H1 (cell line): ENCODE measurements at regions not wholly inside any gene's neighbourhood (a gene's known extent, or its start where the extent isn't known, plus 50 kb on each side); places are given as distances from the start of the nearest gene placed in this dataset.

Source experiments
- CTCF ChIA-PET: fragments of 300-600 bp; sonication (Branson Sonifier 250); formaldehyde crosslinking; loops from one replicate; lab custom pipeline; 2021; ENCODE audit not compliant: partially characterized antibody; lab: Charles Lee
- POLR2A ChIA-PET: fragments of 300-600 bp; sonication (Branson Sonifier 250); formaldehyde crosslinking; loops from one replicate; lab custom pipeline; 2021; ENCODE audit warnings: inconsistent platforms; ENCODE audit not compliant: partially characterized antibody; lab: Charles Lee
- DNase-seq, 2 experiments: peaks; one replicate each; pipeline versions ENCODE4 v3.0.0 to v3.0.0-alpha.2; 2010 to 2022; ENCODE audit warnings: low spot score in 2 of 2, low read depth in 1 of 2, mixed read lengths in 1 of 2
- FAIRE-seq: peaks from 2 replicates; lab custom pipeline; 2011; peaks lifted over from hg19 to GRCh38; lab: Jason Lieb, UNC
- H2AFZ ChIP-seq: 2 replicates; pipeline ENCODE4 v1.8.1; 2012; ENCODE audit warnings: low read length, inconsistent platforms
- H2AK5ac ChIP-seq: 2 replicates; pipeline ENCODE4 v1.6.1; 2013; ENCODE audit warnings: low read depth, low read length
- H2BK120ac ChIP-seq: replicated peaks from 2 replicates; pipeline ENCODE3; 2013; ENCODE audit warnings: low read depth, low read length, inconsistent platforms
- H2BK12ac ChIP-seq: 2 replicates; pipeline ENCODE4 v1.6.1; 2013; ENCODE audit warnings: low read depth, low read length
- H2BK15ac ChIP-seq: 2 replicates; pipeline ENCODE4 v1.6.1; 2013; ENCODE audit warnings: low read length
- H2BK20ac ChIP-seq: 2 replicates; pipeline ENCODE4 v1.6.1; 2013; ENCODE audit warnings: low read length
- H2BK5ac ChIP-seq: 2 replicates; pipeline ENCODE4 v1.6.1; 2013; ENCODE audit warnings: low read depth, low read length
- H3K14ac ChIP-seq: 2 replicates; pipeline ENCODE4 v1.6.1; 2013; ENCODE audit warnings: inconsistent platforms; ENCODE audit not compliant: insufficient read length
- H3K18ac ChIP-seq: 2 replicates; pipeline ENCODE4 v1.6.1; 2013; ENCODE audit warnings: low read length; ENCODE audit errors: extremely low read depth
- H3K23ac ChIP-seq: 2 replicates; pipeline ENCODE4 v1.6.1; 2013; ENCODE audit warnings: inconsistent platforms; ENCODE audit not compliant: insufficient read length
- H3K23me2 ChIP-seq: 2 replicates; pipeline ENCODE4 v1.6.1; 2013; ENCODE audit warnings: low read depth, low read length
- H3K27ac ChIP-seq: 2 replicates; pipeline ENCODE4 v1.6.1; 2011; ENCODE audit warnings: low read depth, low read length, inconsistent platforms
- H3K27me3 ChIP-seq, 4 experiments: replicated peaks in 1 of 4; 1 replicate in 1 of 4; 2 replicates in 3 of 4; pipeline versions ENCODE4 v1.6.1 to v1.8.1; 2011 to 2013; ENCODE audit warnings: low read length in 3 of 4, mild to moderate bottlenecking in 3 of 4, inconsistent platforms in 2 of 4, mixed read lengths in 2 of 4, moderate library complexity in 1 of 4; ENCODE audit not compliant: control insufficient read depth in 3 of 4, insufficient read depth in 3 of 4; ENCODE audit errors: extremely low read depth in 1 of 4
- H3K36me3 ChIP-seq, 4 experiments: 2 replicates each; pipeline versions ENCODE4 v1.6.1 to v1.8.1; 2011 to 2013; ENCODE audit warnings: mild to moderate bottlenecking in 4 of 4, low read length in 3 of 4, moderate library complexity in 2 of 4, control low read depth in 1 of 4, inconsistent platforms in 1 of 4; ENCODE audit not compliant: insufficient read depth in 4 of 4, control insufficient read depth in 2 of 4
- H3K4ac ChIP-seq: replicated peaks from 2 replicates; pipeline ENCODE3; 2013; ENCODE audit warnings: low read length, low read depth, mixed read lengths, inconsistent platforms; ENCODE audit not compliant: insufficient read length
- H3K4me1 ChIP-seq, 4 experiments: replicated peaks in 1 of 4; 1 replicate in 1 of 4; 2 replicates in 3 of 4; pipeline versions ENCODE4 v1.6.1 to v1.8.1; 2011 to 2013; ENCODE audit warnings: low read length in 3 of 4, inconsistent platforms in 2 of 4, mixed read lengths in 1 of 4; ENCODE audit not compliant: insufficient read depth in 4 of 4, control insufficient read depth in 3 of 4
- H3K4me2 ChIP-seq, 2 experiments: 2 replicates each; pipeline versions ENCODE4 v1.6.1 to v1.8.1; 2011 to 2013; ENCODE audit warnings: low read depth in 2 of 2, low read length in 2 of 2, control low read depth in 1 of 2, inconsistent platforms in 1 of 2, mild to moderate bottlenecking in 1 of 2; ENCODE audit not compliant: insufficient read depth in 1 of 2
- H3K4me3 ChIP-seq, 4 experiments: fragments of 200-600, 300-600 bp in 1 of 4; sonication (generic), shearing (Covaris generic), sonication (Bioruptor Twin) in 1 of 4; 2 replicates each; pipeline versions ENCODE4 v1.5.1 to v1.8.1; 2011 to 2016; ENCODE audit warnings: low read length in 4 of 4, low read depth in 3 of 4, control low read depth in 2 of 4, inconsistent platforms in 2 of 4, mild to moderate bottlenecking in 2 of 4, mixed read lengths in 1 of 4, moderate library complexity in 1 of 4; ENCODE audit not compliant: insufficient read depth in 2 of 4; ENCODE audit errors: extremely low read depth in 1 of 4
- H3K56ac ChIP-seq: replicated peaks from 2 replicates; pipeline ENCODE3; 2013; ENCODE audit warnings: low read depth, mild to moderate bottlenecking, mixed read lengths, low read length, inconsistent platforms; ENCODE audit not compliant: insufficient read length
- H3K79me1 ChIP-seq: 2 replicates; pipeline ENCODE4 v1.6.1; 2013; ENCODE audit warnings: low read depth, low read length, control low read depth
- H3K79me2 ChIP-seq, 2 experiments: 2 replicates each; pipeline versions ENCODE4 v1.6.1 to v1.8.1; 2012 to 2013; ENCODE audit warnings: low read length in 2 of 2, mild to moderate bottlenecking in 2 of 2, inconsistent platforms in 1 of 2; ENCODE audit not compliant: insufficient read depth in 2 of 2, control insufficient read depth in 1 of 2
- H3K9ac ChIP-seq, 4 experiments: replicated peaks in 1 of 4; 1 replicate in 1 of 4; 2 replicates in 3 of 4; pipeline versions ENCODE4 v1.6.1 to v1.8.1; 2011 to 2013; ENCODE audit warnings: low read depth in 3 of 4, low read length in 3 of 4, control low read depth in 2 of 4, mild to moderate bottlenecking in 2 of 4, moderate library complexity in 2 of 4, inconsistent platforms in 1 of 4; ENCODE audit errors: extremely low read depth in 1 of 4
- H3K9me3 ChIP-seq, 2 experiments: 2 replicates each; pipeline versions ENCODE4 v1.6.1 to v1.8.1; 2012 to 2013; ENCODE audit warnings: mild to moderate bottlenecking in 2 of 2, moderate library complexity in 2 of 2, control low read depth in 1 of 2, inconsistent platforms in 1 of 2, low read depth in 1 of 2, low read length in 1 of 2, mixed read lengths in 1 of 2; ENCODE audit not compliant: insufficient read depth in 2 of 2
- H4K20me1 ChIP-seq, 2 experiments: replicated peaks in 1 of 2; 2 replicates each; pipeline versions ENCODE3 to v1.8.1; 2011 to 2013; ENCODE audit warnings: inconsistent platforms in 2 of 2, low read length in 2 of 2, mild to moderate bottlenecking in 1 of 2; ENCODE audit not compliant: insufficient read depth in 2 of 2, control insufficient read depth in 1 of 2
- H4K5ac ChIP-seq: 2 replicates; pipeline ENCODE4 v1.6.1; 2013; ENCODE audit warnings: low read length, low read depth, mixed read lengths, inconsistent platforms; ENCODE audit not compliant: insufficient read length
- H4K8ac ChIP-seq: 2 replicates; pipeline ENCODE4 v1.8.0; 2013; ENCODE audit warnings: mild to moderate bottlenecking, moderate library complexity, low read length, inconsistent platforms; ENCODE audit not compliant: insufficient read depth; ENCODE audit errors: extremely low read depth
- H4K91ac ChIP-seq: replicated peaks from 2 replicates; pipeline ENCODE3; 2013; ENCODE audit warnings: low read length, mixed read lengths, inconsistent platforms; ENCODE audit not compliant: insufficient read length
- CBX5 ChIP-seq: fragments of 300-800, 300-1000 bp; sonication (generic); IDR thresholded peaks from 2 replicates; pipeline ENCODE4 v1.7.1; 2016; ENCODE audit warnings: antibody characterized with exemption, low read length, low read depth
- CHD2 ChIP-seq: IDR thresholded peaks from 2 replicates; pipeline ENCODE4 v1.6.1; 2012; ENCODE audit warnings: low read length, improper control_type of control experiment
- CTBP2 ChIP-seq: IDR thresholded peaks from 2 replicates; pipeline ENCODE4 v1.7.0; 2011; ENCODE audit warnings: borderline replicate concordance, mild to moderate bottlenecking, moderate library complexity, mixed read lengths, low read length; ENCODE audit not compliant: insufficient read depth, insufficient read length
- EP300 ChIP-seq, 2 experiments: IDR thresholded peaks; 1 replicate in 1 of 2; 2 replicates in 1 of 2; pipeline ENCODE4 v1.6.1; 2011 to 2012; ENCODE audit warnings: low read depth in 2 of 2, low read length in 2 of 2, mild to moderate bottlenecking in 2 of 2, borderline replicate concordance in 1 of 2, inconsistent platforms in 1 of 2, moderate library complexity in 1 of 2
- HDAC6 ChIP-seq: IDR thresholded peaks from one replicate; pipeline ENCODE4 v1.7.1; 2012; ENCODE audit warnings: low read depth, mild to moderate bottlenecking, inconsistent platforms, low read length, moderate library complexity
- PHF8 ChIP-seq: fragments of 200-600 bp; sonication (generic); conservative IDR thresholded peaks from 2 replicates; pipeline ENCODE4 v1.7.1; 2012; ENCODE audit warnings: low read depth, mild to moderate bottlenecking, inconsistent platforms, low read length, moderate library complexity
- RBBP5 ChIP-seq: IDR thresholded peaks from 2 replicates; pipeline ENCODE4 v1.7.1; 2012; ENCODE audit warnings: low read depth, mild to moderate bottlenecking, inconsistent platforms, low read length, moderate library complexity, borderline replicate concordance
- SP1 ChIP-seq: IDR thresholded peaks from 2 replicates; pipeline ENCODE4 v1.6.1; 2011; ENCODE audit warnings: low read depth, low read length
- SP2 ChIP-seq: IDR thresholded peaks from 2 replicates; pipeline ENCODE4 v1.6.1; 2012; ENCODE audit warnings: mild to moderate bottlenecking, low read length, inconsistent platforms
- SRF ChIP-seq: IDR thresholded peaks from 2 replicates; pipeline ENCODE4 v1.6.1; 2011; ENCODE audit warnings: mild to moderate bottlenecking, low read depth, low read length, moderate library complexity
- YY1 ChIP-seq: IDR thresholded peaks from 2 replicates; pipeline ENCODE4 v1.6.1; 2011; ENCODE audit warnings: low read depth, mild to moderate bottlenecking, low read length
- WGBS, 2 experiments: shearing (Covaris generic) in 1 of 2; methylation state at CpG; one replicate each; pipeline versions ENCODE4 v1.1.6 to v1.1.7; 2013 to 2015; ENCODE audit warnings: low lambda C conversion rate in 2 of 2, mixed read lengths in 2 of 2, inconsistent platforms in 1 of 2, low coverage in 1 of 2, missing lambda C conversion rate in 1 of 2; ENCODE audit not compliant: insufficient replicate concordance in 2 of 2, insufficient coverage in 1 of 2, insufficient read length in 1 of 2; ENCODE audit errors: extremely low coverage in 1 of 2, missing lambda C conversion rate in 1 of 2; 5-methylcytosine and 5-hydroxymethylcytosine counted together
- TF ChIP-seq, protein P1 (sequence below), 3 experiments: IDR thresholded peaks; 1 replicate in 2 of 3; 2 replicates in 1 of 3; pipeline versions ENCODE4 v1.5.1 to v1.6.1; 2011; ENCODE audit warnings: low read length in 3 of 3, mild to moderate bottlenecking in 3 of 3, inconsistent platforms in 2 of 3, low read depth in 1 of 3, moderate library complexity in 1 of 3; ENCODE audit not compliant: insufficient read depth in 1 of 3; ENCODE audit errors: control extremely low read depth in 1 of 3

DNA sequence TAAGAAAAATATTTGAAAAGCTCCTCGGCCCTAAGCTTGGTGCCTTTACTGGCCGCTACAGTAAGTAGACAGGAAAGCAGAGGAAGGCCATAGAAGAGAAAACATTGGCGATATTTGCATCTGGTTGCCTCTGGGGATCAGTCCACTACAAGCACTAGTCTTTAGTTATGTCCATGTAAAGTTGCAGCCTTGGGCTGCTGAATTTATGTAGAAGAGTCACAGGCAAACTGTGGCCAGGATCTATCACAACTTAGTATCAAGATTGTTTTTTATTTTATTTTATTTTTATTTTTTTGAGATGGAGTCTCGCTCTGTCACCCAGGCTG, 228.7 kb upstream of the CAMK1G start:
- Histone ChIP-seq H2BK20ac (no peak overlapping the region), H2AFZ (0 out of 2 replicates have a peak overlapping the region, but pooled peaks have one; percentile 63), H3K27ac (no peak overlapping the region), H2BK15ac (no peak overlapping the region), H3K9me3 (no peaks in the 10 kb centered on the region), H4K20me1 (no peaks in the 10 kb centered on the region), H3K4ac (no peak overlapping the region), H2AK5ac (no peak overlapping the region), H3K4me2 (0 out of 4 replicates have a peak overlapping the region, but pooled peaks of 1 of the 2 experiments have one; percentile 24), H3K23ac (no peak overlapping the region), H3K79me2 (no peaks in the 10 kb centered on the region), H4K91ac (no peak overlapping the region), H2BK12ac (no peak overlapping the region), H3K27me3 (no peaks in the 10 kb centered on the region), H4K5ac (no peak overlapping the region), H3K4me3 (no peak overlapping the region), H3K79me1 (no peaks in the 10 kb centered on the region), H3K14ac (no peak overlapping the region), H4K8ac (no peak overlapping the region), H3K4me1 (peaks cover 0 to 10% (median 1%) of the 10 kb centered on the region in 4 experiments; a peak in 4 of 7 replicates), H3K9ac (no peak overlapping the region), H2BK5ac (no peak overlapping the region), H2BK120ac (no peak overlapping the region), H3K36me3 (no peaks in the 10 kb centered on the region), H3K23me2 (no peaks in the 10 kb centered on the region), H3K18ac (no peak overlapping the region), H3K56ac (no peak overlapping the region)
- no peak for TF ChIP-seq YY1
- TF ChIP-seq RBBP5 = no peak
- TF ChIP-seq SP1 = no peak
- TF ChIP-seq CBX5 = no peak
- no peak for TF ChIP-seq HDAC6
- TF ChIP-seq, protein P1, sequence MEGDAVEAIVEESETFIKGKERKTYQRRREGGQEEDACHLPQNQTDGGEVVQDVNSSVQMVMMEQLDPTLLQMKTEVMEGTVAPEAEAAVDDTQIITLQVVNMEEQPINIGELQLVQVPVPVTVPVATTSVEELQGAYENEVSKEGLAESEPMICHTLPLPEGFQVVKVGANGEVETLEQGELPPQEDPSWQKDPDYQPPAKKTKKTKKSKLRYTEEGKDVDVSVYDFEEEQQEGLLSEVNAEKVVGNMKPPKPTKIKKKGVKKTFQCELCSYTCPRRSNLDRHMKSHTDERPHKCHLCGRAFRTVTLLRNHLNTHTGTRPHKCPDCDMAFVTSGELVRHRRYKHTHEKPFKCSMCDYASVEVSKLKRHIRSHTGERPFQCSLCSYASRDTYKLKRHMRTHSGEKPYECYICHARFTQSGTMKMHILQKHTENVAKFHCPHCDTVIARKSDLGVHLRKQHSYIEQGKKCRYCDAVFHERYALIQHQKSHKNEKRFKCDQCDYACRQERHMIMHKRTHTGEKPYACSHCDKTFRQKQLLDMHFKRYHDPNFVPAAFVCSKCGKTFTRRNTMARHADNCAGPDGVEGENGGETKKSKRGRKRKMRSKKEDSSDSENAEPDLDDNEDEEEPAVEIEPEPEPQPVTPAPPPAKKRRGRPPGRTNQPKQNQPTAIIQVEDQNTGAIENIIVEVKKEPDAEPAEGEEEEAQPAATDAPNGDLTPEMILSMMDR (IDR thresholded peaks at IDR 0.05; ENCODE audit: control extremely low read depth in 1 of 3, insufficient read depth in 1 of 3, low read depth in 1 of 3, low read length in 3 of 3) = no peak
- TF ChIP-seq SRF = no peak
- no peak for TF ChIP-seq PHF8
- no peak for TF ChIP-seq SP2
- no peak for TF ChIP-seq CHD2
- TF ChIP-seq CTBP2 = no peak
- no peak for TF ChIP-seq EP300 (IDR thresholded peaks at IDR 0.05; ENCODE audit: borderline replicate concordance in 1 of 2, low read depth in 2 of 2, low read length in 2 of 2)
- DNase-seq (no peak), FAIRE-seq (no peak)
- CTCF ChIA-PET = interaction anchor here (0.7 to 6.3 kb wide), 51 partner anchors 9 to 871 kb away, joined by 3 to 79 read pairs (median 5); no protein-coding TSS in a partner anchor
- 82% methylated on average over 4 of the region's 4 CpGs; no CpG with 5 or more reads in 1 of the 2 experiments for WGBS, 2 experiments
- POLR2A ChIA-PET = interaction anchor here (0.8 to 2.3 kb wide), 4 partner anchors 8 to 78 kb away, joined by 3 to 5 read pairs (median 3); no protein-coding TSS in a partner anchor
